ENCODE measurements at regions not wholly inside any gene's neighbourhood (a gene's known extent, or its start where the extent isn't known, plus 50 kb on each side); places are given as distances from the start of the nearest gene placed in this dataset.

- no TSS peak for BruUV-seq (replicated peaks)
- DNase-seq (ENCODE audit: unreplicated experiment) = no peak
- CTCF ChIA-PET = interaction anchor here (0.7 kb wide), 1 partner anchor 483 kb away, joined by 4 read pairs; no protein-coding TSS in a partner anchor
- intact Hi-C loops (cut with micrococcal nuclease) = no loop called here
- no peak overlapping the region for H3K4me3 Mint-ChIP-seq (ENCODE audit: unreplicated experiment)
- H3K36me3 Mint-ChIP-seq (ENCODE audit: insufficient read depth, unreplicated experiment) = no peaks in the 10 kb centered on the region
- POLR2A ChIA-PET = no interaction called here
- peaks cover 24% of the 10 kb centered on the region for H3K9me3 Mint-ChIP-seq (ENCODE audit: unreplicated experiment)
- no peaks in the 10 kb centered on the region for H3K27me3 Mint-ChIP-seq (ENCODE audit: insufficient read depth, unreplicated experiment)
- H3K4me1 Mint-ChIP-seq (ENCODE audit: insufficient read depth, unreplicated experiment) = no peaks in the 10 kb centered on the region
- H3K27ac Mint-ChIP-seq (ENCODE audit: low read depth, unreplicated experiment) = no peak overlapping the region
- TF ChIP-seq, protein P1, sequence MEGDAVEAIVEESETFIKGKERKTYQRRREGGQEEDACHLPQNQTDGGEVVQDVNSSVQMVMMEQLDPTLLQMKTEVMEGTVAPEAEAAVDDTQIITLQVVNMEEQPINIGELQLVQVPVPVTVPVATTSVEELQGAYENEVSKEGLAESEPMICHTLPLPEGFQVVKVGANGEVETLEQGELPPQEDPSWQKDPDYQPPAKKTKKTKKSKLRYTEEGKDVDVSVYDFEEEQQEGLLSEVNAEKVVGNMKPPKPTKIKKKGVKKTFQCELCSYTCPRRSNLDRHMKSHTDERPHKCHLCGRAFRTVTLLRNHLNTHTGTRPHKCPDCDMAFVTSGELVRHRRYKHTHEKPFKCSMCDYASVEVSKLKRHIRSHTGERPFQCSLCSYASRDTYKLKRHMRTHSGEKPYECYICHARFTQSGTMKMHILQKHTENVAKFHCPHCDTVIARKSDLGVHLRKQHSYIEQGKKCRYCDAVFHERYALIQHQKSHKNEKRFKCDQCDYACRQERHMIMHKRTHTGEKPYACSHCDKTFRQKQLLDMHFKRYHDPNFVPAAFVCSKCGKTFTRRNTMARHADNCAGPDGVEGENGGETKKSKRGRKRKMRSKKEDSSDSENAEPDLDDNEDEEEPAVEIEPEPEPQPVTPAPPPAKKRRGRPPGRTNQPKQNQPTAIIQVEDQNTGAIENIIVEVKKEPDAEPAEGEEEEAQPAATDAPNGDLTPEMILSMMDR (IDR thresholded peaks at IDR 0.05; ENCODE audit: unreplicated experiment) = no peak
Observed at GRCh38 chr12:73186272-73186671, 914.1 kb downstream of the TRHDE start.

- ChIA-PET POLR2A (no interaction called here), CTCF (interaction anchor here (0.6 kb wide), 2 partner anchors 539 to 753 kb away, joined by 3 read pairs; no protein-coding TSS in a partner anchor)
- Mint-ChIP-seq H3K9me3 (ENCODE audit: unreplicated experiment) (peaks cover 24% of the 10 kb centered on the region), H3K4me3 (ENCODE audit: unreplicated experiment) (no peak overlapping the region), H3K27ac (ENCODE audit: low read depth, unreplicated experiment) (no peak overlapping the region), H3K36me3 (ENCODE audit: insufficient read depth, unreplicated experiment) (no peaks in the 10 kb centered on the region), H3K27me3 (ENCODE audit: insufficient read depth, unreplicated experiment) (no peaks in the 10 kb centered on the region), H3K4me1 (ENCODE audit: insufficient read depth, unreplicated experiment) (no peaks in the 10 kb centered on the region)
- intact Hi-C loops (cut with micrococcal nuclease) = no loop called here
- DNase-seq (ENCODE audit: unreplicated experiment) = no peak
- BruUV-seq (replicated peaks) = no TSS peak
- TF ChIP-seq, protein P1 (IDR thresholded peaks at IDR 0.05; ENCODE audit: unreplicated experiment) = no peak
Observed at GRCh38 chr12:73187765-73188164, 915.6 kb downstream of the TRHDE start.

- peak; percentile 16 for DNase-seq (ENCODE audit: unreplicated experiment)
- ChIA-PET POLR2A (no interaction called here), CTCF (no interaction called here)
- H3K4me1 Mint-ChIP-seq (ENCODE audit: insufficient read depth, unreplicated experiment) = peaks cover 5% of the 10 kb centered on the region
- H3K27ac Mint-ChIP-seq (ENCODE audit: low read depth, unreplicated experiment) = no peak overlapping the region
- intact Hi-C loops (cut with micrococcal nuclease) = no loop called here
- H3K36me3 Mint-ChIP-seq (ENCODE audit: insufficient read depth, unreplicated experiment) = no peaks in the 10 kb centered on the region
- TF ChIP-seq, protein P1 (IDR thresholded peaks at IDR 0.05; ENCODE audit: unreplicated experiment) = no peak
- no peak overlapping the region for H3K4me3 Mint-ChIP-seq (ENCODE audit: unreplicated experiment)
- no TSS peak for BruUV-seq (replicated peaks)
- H3K27me3 Mint-ChIP-seq (ENCODE audit: insufficient read depth, unreplicated experiment) = no peaks in the 10 kb centered on the region
- H3K9me3 Mint-ChIP-seq (ENCODE audit: unreplicated experiment) = peaks cover 12% of the 10 kb centered on the region
Observed at GRCh38 chr12:73210548-73211204, 938.5 kb downstream of the TRHDE start.

DNA sequence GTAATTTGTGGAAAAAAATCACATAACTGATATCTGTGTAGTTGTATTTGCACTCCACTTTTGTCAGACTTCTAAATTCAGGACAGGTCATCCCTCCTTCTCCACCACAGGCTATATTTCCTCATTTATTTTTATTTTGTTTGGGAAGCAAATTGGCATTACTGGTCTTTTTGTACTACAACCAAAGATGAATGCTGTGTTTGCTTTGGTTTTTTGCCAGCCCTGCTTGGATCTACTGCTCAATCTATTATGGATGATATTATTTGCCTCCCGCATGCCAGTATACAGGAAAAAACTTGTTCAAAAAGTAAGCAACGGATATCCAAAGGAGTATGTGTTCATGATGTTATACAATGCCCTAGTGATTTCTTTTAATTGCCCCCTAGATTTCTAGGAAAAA lies 948.8 kb downstream of the TRHDE start:
- ChIA-PET CTCF (no interaction called here), POLR2A (no interaction called here)
- no peak overlapping the region for H3K4me3 Mint-ChIP-seq (ENCODE audit: unreplicated experiment)
- no peaks in the 10 kb centered on the region for H3K36me3 Mint-ChIP-seq (ENCODE audit: insufficient read depth, unreplicated experiment)
- TF ChIP-seq, protein P1 (IDR thresholded peaks at IDR 0.05; ENCODE audit: unreplicated experiment) = no peak
- H3K9me3 Mint-ChIP-seq (ENCODE audit: unreplicated experiment) = no peaks in the 10 kb centered on the region
- no peak overlapping the region for H3K27ac Mint-ChIP-seq (ENCODE audit: low read depth, unreplicated experiment)
- H3K4me1 Mint-ChIP-seq (ENCODE audit: insufficient read depth, unreplicated experiment) = peaks cover 10% of the 10 kb centered on the region
- H3K27me3 Mint-ChIP-seq (ENCODE audit: insufficient read depth, unreplicated experiment) = no peaks in the 10 kb centered on the region
- peak; percentile 68 for DNase-seq (ENCODE audit: unreplicated experiment)
- no TSS peak for BruUV-seq (replicated peaks)
- intact Hi-C loops (cut with micrococcal nuclease) = no loop called here
